ENCODE measurements at regions not wholly inside any gene's neighbourhood (a gene's known extent, or its start where the extent isn't known, plus 50 kb on each side); places are given as distances from the start of the nearest gene placed in this dataset.

DNA sequence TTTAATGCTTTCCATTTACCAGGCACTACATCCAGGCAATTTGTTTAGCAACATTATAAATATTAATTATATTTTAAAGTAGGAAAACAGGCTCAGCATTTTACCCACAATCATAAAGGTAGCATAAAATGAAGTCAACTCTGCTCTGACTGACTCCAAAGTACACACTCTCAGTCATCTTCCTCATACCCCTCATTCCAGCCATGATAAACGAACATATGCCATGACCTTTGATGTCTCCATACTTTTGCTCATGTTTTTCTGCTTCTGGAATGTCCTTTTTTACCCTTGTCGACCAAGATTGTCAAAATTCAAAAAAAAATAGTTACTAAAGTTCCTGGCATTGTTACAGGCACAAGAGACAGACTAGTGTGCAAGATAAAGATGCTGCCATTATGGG, 77.7 kb upstream of the SOX6 start:
- H3K36me3 ChIP-seq (ENCODE audit: insufficient read depth, low read length) = no peaks in the 10 kb centered on the region
- TF ChIP-seq, protein P1, sequence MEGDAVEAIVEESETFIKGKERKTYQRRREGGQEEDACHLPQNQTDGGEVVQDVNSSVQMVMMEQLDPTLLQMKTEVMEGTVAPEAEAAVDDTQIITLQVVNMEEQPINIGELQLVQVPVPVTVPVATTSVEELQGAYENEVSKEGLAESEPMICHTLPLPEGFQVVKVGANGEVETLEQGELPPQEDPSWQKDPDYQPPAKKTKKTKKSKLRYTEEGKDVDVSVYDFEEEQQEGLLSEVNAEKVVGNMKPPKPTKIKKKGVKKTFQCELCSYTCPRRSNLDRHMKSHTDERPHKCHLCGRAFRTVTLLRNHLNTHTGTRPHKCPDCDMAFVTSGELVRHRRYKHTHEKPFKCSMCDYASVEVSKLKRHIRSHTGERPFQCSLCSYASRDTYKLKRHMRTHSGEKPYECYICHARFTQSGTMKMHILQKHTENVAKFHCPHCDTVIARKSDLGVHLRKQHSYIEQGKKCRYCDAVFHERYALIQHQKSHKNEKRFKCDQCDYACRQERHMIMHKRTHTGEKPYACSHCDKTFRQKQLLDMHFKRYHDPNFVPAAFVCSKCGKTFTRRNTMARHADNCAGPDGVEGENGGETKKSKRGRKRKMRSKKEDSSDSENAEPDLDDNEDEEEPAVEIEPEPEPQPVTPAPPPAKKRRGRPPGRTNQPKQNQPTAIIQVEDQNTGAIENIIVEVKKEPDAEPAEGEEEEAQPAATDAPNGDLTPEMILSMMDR (IDR thresholded peaks at IDR 0.05; ENCODE audit: insufficient read depth, low read depth, low read length) = no peak
- no peak for TF ChIP-seq EZH2 (IDR thresholded peaks at IDR 0.05; ENCODE audit: insufficient read depth, low read length)
- no peak overlapping the region for H3K9ac ChIP-seq (ENCODE audit: low read length)
- no peaks in the 10 kb centered on the region for H3K27me3 ChIP-seq (ENCODE audit: insufficient read depth, low read length)
- Mint-ChIP-seq H3K27me3 (ENCODE audit: low read depth, unreplicated experiment) (no peaks in the 10 kb centered on the region), H3K9me3 (ENCODE audit: unreplicated experiment) (peaks cover 15% of the 10 kb centered on the region), H3K4me3 (ENCODE audit: unreplicated experiment) (no peak overlapping the region), H3K36me3 (ENCODE audit: low read depth, unreplicated experiment) (peaks cover 3% of the 10 kb centered on the region), H3K27ac (ENCODE audit: unreplicated experiment) (no peak overlapping the region), H3K4me1 (ENCODE audit: low read depth, unreplicated experiment) (no peaks in the 10 kb centered on the region)
- H3K27ac ChIP-seq (ENCODE audit: low read depth, low read length) = no peak overlapping the region
- H3K4me3 ChIP-seq (ENCODE audit: insufficient read depth, low read depth, low read length) = no peak overlapping the region
- H2AFZ ChIP-seq (ENCODE audit: low read depth, low read length) = no peak overlapping the region
- no peaks in the 10 kb centered on the region for H3K4me1 ChIP-seq (ENCODE audit: insufficient read depth, low read length)
- FAIRE-seq (no peak), DNase-seq (ENCODE audit: low read depth) (no peak)
- H3K79me2 ChIP-seq (ENCODE audit: insufficient read depth, low read length) = no peaks in the 10 kb centered on the region
- peaks cover 3% of the 10 kb centered on the region for H3K9me3 ChIP-seq (ENCODE audit: insufficient read depth, low read depth, low read length)
- H4K20me1 ChIP-seq (ENCODE audit: insufficient read depth, low read length) = no peaks in the 10 kb centered on the region
- H3K4me2 ChIP-seq (ENCODE audit: low read length) = no peak overlapping the region

DNA sequence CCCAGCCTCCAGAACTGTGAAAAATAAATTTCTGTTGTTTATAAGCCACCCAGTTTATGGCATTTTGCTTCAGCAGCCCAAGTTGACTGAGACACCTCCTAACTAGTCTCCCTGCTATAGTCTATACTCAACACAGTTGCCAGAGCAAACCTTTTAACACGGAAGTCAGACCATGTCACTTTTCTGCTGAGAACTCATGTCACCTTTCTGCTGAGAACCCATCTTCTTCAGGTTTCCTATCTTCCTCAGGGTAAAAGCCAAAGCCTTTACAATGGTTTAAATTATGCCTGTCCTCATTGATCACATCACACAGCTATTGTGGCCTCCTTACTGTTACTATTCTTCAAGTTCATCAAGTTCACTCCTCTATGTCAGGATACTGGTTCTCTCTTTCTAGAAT, 74.3 kb upstream of the SOX6 start:
- Histone ChIP-seq H3K79me2 (ENCODE audit: insufficient read depth, low read length) (no peaks in the 10 kb centered on the region), H3K4me1 (ENCODE audit: insufficient read depth, low read length) (no peaks in the 10 kb centered on the region), H3K9ac (ENCODE audit: low read length) (no peak overlapping the region), H4K20me1 (ENCODE audit: insufficient read depth, low read length) (no peaks in the 10 kb centered on the region), H3K4me2 (ENCODE audit: low read length) (no peak overlapping the region), H3K27me3 (ENCODE audit: insufficient read depth, low read length) (no peaks in the 10 kb centered on the region), H3K27ac (ENCODE audit: low read depth, low read length) (no peak overlapping the region), H2AFZ (ENCODE audit: low read depth, low read length) (no peak overlapping the region), H3K9me3 (ENCODE audit: insufficient read depth, low read depth, low read length) (peaks cover 3% of the 10 kb centered on the region), H3K4me3 (ENCODE audit: insufficient read depth, low read depth, low read length) (no peak overlapping the region), H3K36me3 (ENCODE audit: insufficient read depth, low read length) (no peaks in the 10 kb centered on the region)
- no peak overlapping the region for H3K27ac Mint-ChIP-seq (ENCODE audit: unreplicated experiment)
- peaks cover 16% of the 10 kb centered on the region for H3K9me3 Mint-ChIP-seq (ENCODE audit: unreplicated experiment)
- H3K27me3 Mint-ChIP-seq (ENCODE audit: low read depth, unreplicated experiment) = no peaks in the 10 kb centered on the region
- no peak for TF ChIP-seq EZH2 (IDR thresholded peaks at IDR 0.05; ENCODE audit: insufficient read depth, low read length)
- TF ChIP-seq, protein P1 (IDR thresholded peaks at IDR 0.05; ENCODE audit: insufficient read depth, low read depth, low read length) = no peak
- FAIRE-seq = no peak
- peaks cover 7% of the 10 kb centered on the region for H3K36me3 Mint-ChIP-seq (ENCODE audit: low read depth, unreplicated experiment)
- no peaks in the 10 kb centered on the region for H3K4me1 Mint-ChIP-seq (ENCODE audit: low read depth, unreplicated experiment)
- H3K4me3 Mint-ChIP-seq (ENCODE audit: unreplicated experiment) = no peak overlapping the region
- no peak for DNase-seq (ENCODE audit: low read depth)

DNA sequence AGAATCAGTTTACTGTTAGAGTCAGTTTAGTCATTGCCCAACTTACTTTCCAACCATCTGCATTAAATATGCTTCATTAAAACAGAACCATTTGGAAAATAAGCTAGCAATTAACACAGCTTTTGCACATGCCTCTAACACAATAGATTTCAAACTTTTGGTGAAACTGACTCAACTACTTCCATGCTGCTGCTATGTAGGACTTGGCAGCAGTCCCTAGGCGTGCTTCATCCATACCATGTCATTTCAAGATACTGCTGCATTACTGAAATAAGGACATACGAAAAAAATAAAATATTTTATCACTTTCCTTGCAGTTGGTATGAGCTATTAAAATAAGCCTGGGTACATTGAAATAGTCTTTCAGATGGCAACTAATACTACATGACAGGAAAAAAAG, 65.5 kb upstream of the SOX6 start:
- no peaks in the 10 kb centered on the region for H3K9me3 ChIP-seq (ENCODE audit: insufficient read depth, low read depth, low read length)
- Mint-ChIP-seq H3K4me3 (ENCODE audit: unreplicated experiment) (no peak overlapping the region), H3K9me3 (ENCODE audit: unreplicated experiment) (peaks cover 3% of the 10 kb centered on the region), H3K4me1 (ENCODE audit: low read depth, unreplicated experiment) (no peaks in the 10 kb centered on the region), H3K27me3 (ENCODE audit: low read depth, unreplicated experiment) (no peaks in the 10 kb centered on the region), H3K36me3 (ENCODE audit: low read depth, unreplicated experiment) (peaks cover 1% of the 10 kb centered on the region), H3K27ac (ENCODE audit: unreplicated experiment) (no peak overlapping the region)
- H3K9ac ChIP-seq (ENCODE audit: low read length) = no peak overlapping the region
- DNase-seq (ENCODE audit: low read depth) (no peak), FAIRE-seq (no peak)
- H2AFZ ChIP-seq (ENCODE audit: low read depth, low read length) = no peak overlapping the region
- no peaks in the 10 kb centered on the region for H3K27me3 ChIP-seq (ENCODE audit: insufficient read depth, low read length)
- no peaks in the 10 kb centered on the region for H4K20me1 ChIP-seq (ENCODE audit: insufficient read depth, low read length)
- no peak overlapping the region for H3K27ac ChIP-seq (ENCODE audit: low read depth, low read length)
- H3K4me1 ChIP-seq (ENCODE audit: insufficient read depth, low read length) = no peaks in the 10 kb centered on the region
- TF ChIP-seq EZH2 (IDR thresholded peaks at IDR 0.05; ENCODE audit: insufficient read depth, low read length) = no peak
- TF ChIP-seq, protein P1 (IDR thresholded peaks at IDR 0.05; ENCODE audit: insufficient read depth, low read depth, low read length) = no peak
- H3K79me2 ChIP-seq (ENCODE audit: insufficient read depth, low read length) = no peaks in the 10 kb centered on the region
- H3K4me2 ChIP-seq (ENCODE audit: low read length) = no peak overlapping the region
- no peak overlapping the region for H3K4me3 ChIP-seq (ENCODE audit: insufficient read depth, low read depth, low read length)
- H3K36me3 ChIP-seq (ENCODE audit: insufficient read depth, low read length) = no peaks in the 10 kb centered on the region

Data from astrocyte (in vitro differentiated cells and primary cell).